Vagina (tissue), 2 donors: ENCODE measurements at regions not wholly inside any gene's neighbourhood (a gene's known extent, or its start where the extent isn't known, plus 50 kb on each side); places are given as distances from the start of the nearest gene placed in this dataset.

Source experiments
- DNase-seq, 2 donors: peaks; one replicate each; pipeline ENCODE4 v3.0.0-alpha.2; 2017; ENCODE audit errors: extremely low spot score in 2 of 2
- H3K27ac ChIP-seq: fragments of 200-600 bp; sonication (generic); one replicate; pipeline ENCODE4 v1.5.1; 2019
- H3K27me3 ChIP-seq: fragments of 200-600 bp; sonication (generic); one replicate; pipeline ENCODE4 v1.5.1; 2019
- H3K36me3 ChIP-seq, 2 donors: fragments of 200-600 bp; sonication (generic); one replicate each; pipeline ENCODE4 v1.5.1; 2017 to 2019
- H3K4me1 ChIP-seq: fragments of 200-600 bp; sonication (generic); one replicate; pipeline ENCODE4 v1.5.1; 2019
- H3K4me3 ChIP-seq, 2 donors: fragments of 200-600 bp; sonication (generic); 1 replicate in 1 of 2; 2 replicates in 1 of 2; pipeline ENCODE4 v1.5.1; 2016 to 2019
- H3K9me3 ChIP-seq: fragments of 200-600 bp; sonication (generic); one replicate; pipeline ENCODE4 v1.5.1; 2019
- POLR2A ChIP-seq, 2 donors: fragments of 450-650 bp; IDR thresholded peaks; one replicate each; pipeline ENCODE4 v1.6.1; 2017; ENCODE audit warnings: antibody characterized with exemption in 2 of 2, mild to moderate bottlenecking in 2 of 2, moderate library complexity in 2 of 2
- POLR2AphosphoS5 ChIP-seq, 2 donors: sonication (generic); formaldehyde crosslinking; IDR thresholded peaks; one replicate each; pipeline ENCODE4 v1.9.0; 2017; ENCODE audit warnings: antibody characterized with exemption in 2 of 2, mild to moderate bottlenecking in 2 of 2, low read depth in 1 of 2; ENCODE audit not compliant: insufficient read depth in 1 of 2
- intact Hi-C: fragments of 100-400 bp; cut with DNase I; formaldehyde crosslinking; loops from one replicate; pipeline ENCODE4 v1.15.1; 2023
- TF ChIP-seq, protein P1 (sequence below), 3 experiments: fragments of 450-650 bp in 2 of 3; fragments of 200-600 bp in 1 of 3; sonication (generic) in 1 of 3; IDR thresholded peaks; one replicate each; pipeline ENCODE4 v1.5.1; 2017 to 2019; ENCODE audit warnings: antibody characterized with exemption in 3 of 3, mild to moderate bottlenecking in 2 of 3, moderate library complexity in 2 of 3

DNA sequence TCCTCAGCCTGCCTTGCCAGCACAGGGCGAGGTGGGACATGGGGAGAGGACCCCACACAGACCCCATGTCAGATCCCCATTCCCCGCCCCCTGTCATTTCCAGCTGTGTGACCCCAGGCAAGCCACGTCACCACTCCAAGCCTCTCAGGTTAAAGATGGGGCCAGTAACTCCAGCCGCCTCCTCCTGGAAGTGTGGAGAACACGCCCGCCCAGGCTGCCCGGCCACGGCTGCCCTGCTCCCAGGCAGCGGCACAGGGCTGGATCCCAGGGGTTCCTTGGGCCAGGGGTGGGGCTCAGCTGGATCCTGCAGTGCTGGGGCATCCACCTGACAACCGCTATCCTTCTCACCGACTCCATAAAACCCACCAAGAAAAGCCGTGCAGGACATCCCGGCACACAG, 86.1 kb downstream of the PDGFA start:
- peaks cover 10% of the 10 kb centered on the region for H3K4me1 ChIP-seq
- H3K27ac ChIP-seq, result no peak overlapping the region
- H3K27me3 ChIP-seq, result no peaks in the 10 kb centered on the region
- H3K4me3 ChIP-seq, result no peak overlapping the region
- no peak for DNase-seq
- H3K36me3 ChIP-seq, result no peaks in the 10 kb centered on the region
- H3K9me3 ChIP-seq, result no peaks in the 10 kb centered on the region
- TF ChIP-seq POLR2A (IDR thresholded peaks at IDR 0.05) (no peak), POLR2AphosphoS5 (IDR thresholded peaks at IDR 0.05; ENCODE audit: insufficient read depth in 1 of 2, low read depth in 1 of 2) (no peak)
- TF ChIP-seq, protein P1, sequence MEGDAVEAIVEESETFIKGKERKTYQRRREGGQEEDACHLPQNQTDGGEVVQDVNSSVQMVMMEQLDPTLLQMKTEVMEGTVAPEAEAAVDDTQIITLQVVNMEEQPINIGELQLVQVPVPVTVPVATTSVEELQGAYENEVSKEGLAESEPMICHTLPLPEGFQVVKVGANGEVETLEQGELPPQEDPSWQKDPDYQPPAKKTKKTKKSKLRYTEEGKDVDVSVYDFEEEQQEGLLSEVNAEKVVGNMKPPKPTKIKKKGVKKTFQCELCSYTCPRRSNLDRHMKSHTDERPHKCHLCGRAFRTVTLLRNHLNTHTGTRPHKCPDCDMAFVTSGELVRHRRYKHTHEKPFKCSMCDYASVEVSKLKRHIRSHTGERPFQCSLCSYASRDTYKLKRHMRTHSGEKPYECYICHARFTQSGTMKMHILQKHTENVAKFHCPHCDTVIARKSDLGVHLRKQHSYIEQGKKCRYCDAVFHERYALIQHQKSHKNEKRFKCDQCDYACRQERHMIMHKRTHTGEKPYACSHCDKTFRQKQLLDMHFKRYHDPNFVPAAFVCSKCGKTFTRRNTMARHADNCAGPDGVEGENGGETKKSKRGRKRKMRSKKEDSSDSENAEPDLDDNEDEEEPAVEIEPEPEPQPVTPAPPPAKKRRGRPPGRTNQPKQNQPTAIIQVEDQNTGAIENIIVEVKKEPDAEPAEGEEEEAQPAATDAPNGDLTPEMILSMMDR (IDR thresholded peaks at IDR 0.05), result no peak
- intact Hi-C loops, result no loop called here

DNA sequence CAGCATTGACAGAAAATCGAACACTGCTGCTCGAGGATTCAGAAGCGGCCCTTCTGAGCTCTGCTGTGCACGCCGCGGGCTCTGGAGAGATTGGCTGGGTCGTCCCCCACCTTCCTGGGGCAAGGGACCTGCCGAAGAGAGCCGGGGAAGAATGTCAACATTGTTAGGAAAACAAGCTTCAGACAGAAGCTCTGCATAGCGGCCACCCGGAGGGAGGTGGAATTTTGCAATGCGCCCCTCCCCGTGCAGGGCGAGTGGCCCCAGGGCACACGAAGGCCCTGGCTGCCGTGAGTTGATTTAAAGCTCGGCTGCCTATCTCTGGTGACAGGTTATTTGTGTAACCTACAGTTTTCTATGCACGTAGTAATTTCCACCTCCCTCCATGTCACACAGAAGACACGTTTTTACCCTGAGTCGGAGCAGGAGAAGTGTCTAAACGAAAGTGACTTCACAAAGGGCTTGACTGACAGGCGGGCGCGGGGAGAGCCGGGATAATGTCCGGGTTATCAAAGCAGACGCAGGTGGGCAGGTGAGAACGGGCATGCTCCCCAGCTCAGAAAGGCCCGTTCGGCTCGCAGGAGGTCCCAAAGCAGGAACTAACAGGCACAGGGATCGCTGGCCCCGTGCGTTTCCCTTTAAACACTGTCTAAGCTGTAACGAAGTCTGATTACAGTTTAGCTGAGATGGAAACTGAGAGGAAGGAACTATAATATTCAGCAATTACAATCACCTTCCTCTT, 84.6 kb downstream of the PDGFA start:
- Histone ChIP-seq H3K27me3 (no peaks in the 10 kb centered on the region), H3K4me3 (peak overlapping the region in 1 of 2 donors; percentile 33), H3K4me1 (peaks cover 10% of the 10 kb centered on the region), H3K36me3 (no peaks in the 10 kb centered on the region), H3K27ac (peak overlapping the region; percentile 23), H3K9me3 (no peaks in the 10 kb centered on the region)
- intact Hi-C loops, result no loop called here
- no peak for DNase-seq
- TF ChIP-seq, protein P1 (IDR thresholded peaks at IDR 0.05), result no peak
- TF ChIP-seq POLR2A (IDR thresholded peaks at IDR 0.05) (no peak), POLR2AphosphoS5 (IDR thresholded peaks at IDR 0.05; ENCODE audit: insufficient read depth in 1 of 2, low read depth in 1 of 2) (no peak)

DNA sequence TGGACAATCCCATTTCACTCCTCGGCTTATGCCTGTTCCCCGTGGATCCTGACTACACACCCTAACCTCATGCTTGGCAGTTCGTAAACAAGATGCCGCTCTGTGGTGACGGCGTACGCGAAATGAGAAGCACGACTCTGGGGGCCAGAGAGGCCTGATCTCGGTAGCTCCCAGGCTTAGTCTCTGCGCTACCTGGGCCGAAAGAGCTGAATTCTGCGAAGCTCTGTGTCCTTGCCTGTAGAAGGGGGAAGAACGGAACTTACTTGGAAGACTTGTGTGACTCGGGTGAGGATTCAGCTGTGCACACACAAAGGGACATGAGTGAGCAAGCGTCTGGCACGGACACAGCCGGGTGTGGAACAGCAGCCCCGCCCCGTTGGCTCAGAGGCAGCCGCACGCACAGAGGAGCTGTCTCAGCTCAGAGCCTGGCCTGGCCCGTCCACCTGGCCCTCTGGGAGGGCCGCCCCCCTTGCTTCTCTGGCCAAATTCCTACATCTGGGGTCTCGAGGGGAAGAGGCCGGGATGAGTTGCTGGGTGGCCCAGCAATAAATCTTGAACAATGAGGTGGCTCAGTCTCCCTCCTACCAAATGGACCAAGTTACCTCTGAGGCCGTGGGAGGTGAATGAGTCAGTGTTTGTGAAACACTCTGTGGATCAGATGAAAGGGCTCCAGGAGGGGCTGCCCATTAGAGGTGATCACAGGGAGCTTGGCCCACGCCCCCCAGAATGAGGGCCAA, 83.8 kb downstream of the PDGFA start:
- no peak for TF ChIP-seq POLR2AphosphoS5 (IDR thresholded peaks at IDR 0.05; ENCODE audit: insufficient read depth in 1 of 2, low read depth in 1 of 2)
- TF ChIP-seq, protein P1 (IDR thresholded peaks at IDR 0.05), result no peak
- no peak for TF ChIP-seq POLR2A (IDR thresholded peaks at IDR 0.05)
- H3K27ac ChIP-seq, result peak overlapping the region; percentile 23
- intact Hi-C loops, result no loop called here
- H3K9me3 ChIP-seq, result no peaks in the 10 kb centered on the region
- DNase-seq, result no peak
- no peaks in the 10 kb centered on the region for H3K27me3 ChIP-seq
- peak overlapping the region in 1 of 2 donors; percentile 33 for H3K4me3 ChIP-seq
- H3K4me1 ChIP-seq, result peaks cover 10% of the 10 kb centered on the region
- no peaks in the 10 kb centered on the region for H3K36me3 ChIP-seq

DNA sequence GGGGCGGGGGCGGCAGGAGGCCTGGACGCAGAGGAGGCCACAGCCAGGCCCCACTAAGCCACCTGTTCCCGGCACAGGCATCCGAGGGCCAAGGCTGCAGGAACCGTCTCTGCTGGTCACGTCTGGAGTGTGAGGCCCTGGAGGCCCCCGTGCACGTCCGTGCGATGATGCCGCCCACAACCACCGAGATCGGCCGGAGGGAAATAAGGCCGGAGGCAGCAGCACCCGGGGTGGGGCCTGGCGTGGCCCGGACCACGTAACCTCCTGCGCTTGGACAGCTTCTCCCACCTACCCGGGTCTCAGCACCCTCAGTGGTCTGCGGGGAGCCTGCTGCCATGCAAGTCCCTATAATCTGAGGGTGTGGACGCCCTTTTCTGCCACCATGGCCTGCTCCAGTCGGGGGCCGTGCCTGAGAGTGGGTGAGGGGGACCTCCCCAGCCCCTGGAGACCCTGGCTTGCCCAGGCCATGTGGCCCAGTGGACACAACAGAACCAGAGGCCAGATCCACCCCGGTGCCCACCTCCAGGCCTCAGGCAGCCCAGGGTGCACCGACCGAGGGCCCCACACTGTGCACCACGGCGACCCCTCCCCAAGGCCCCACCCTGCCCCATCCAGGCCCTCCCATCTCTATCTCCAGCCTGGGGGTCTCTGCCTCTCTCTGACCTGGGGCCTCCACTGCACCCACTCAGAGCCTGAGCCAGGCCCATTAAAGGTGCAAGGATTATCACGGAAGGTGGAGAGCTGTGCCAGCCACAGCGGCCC, 83.1 kb downstream of the PDGFA start:
- H3K27ac ChIP-seq, result no peak overlapping the region
- H3K9me3 ChIP-seq, result no peaks in the 10 kb centered on the region
- no peak for DNase-seq
- no peaks in the 10 kb centered on the region for H3K27me3 ChIP-seq
- intact Hi-C loops, result no loop called here
- no peak for TF ChIP-seq POLR2A (IDR thresholded peaks at IDR 0.05)
- no peak for TF ChIP-seq POLR2AphosphoS5 (IDR thresholded peaks at IDR 0.05; ENCODE audit: insufficient read depth in 1 of 2, low read depth in 1 of 2)
- TF ChIP-seq, protein P1 (IDR thresholded peaks at IDR 0.05), result no peak
- H3K4me3 ChIP-seq, result no peak overlapping the region
- peaks cover 10% of the 10 kb centered on the region for H3K4me1 ChIP-seq
- no peaks in the 10 kb centered on the region for H3K36me3 ChIP-seq
